GM23338 (cell line): ENCODE measurements at regions not wholly inside any gene's neighbourhood (a gene's known extent, or its start where the extent isn't known, plus 50 kb on each side); places are given as distances from the start of the nearest gene placed in this dataset.
A peak's percentile ranks its signal among the peaks of the same experiment; 100 is the strongest.

ENCODE experiments used
- ATAC-seq: fragments of 200-7000 bp; cut with Tn5 transposase; 3 replicates; pipeline ENCODE4 v1.9.1; 2020
- DNase-seq: peaks from one replicate; pipeline ENCODE4 v3.0.0-alpha.2; 2015; ENCODE audit warnings: low spot score
- H2AFZ ChIP-seq: fragments of 200-600 bp; sonication (generic); 2 replicates; pipeline ENCODE4 v1.8.0; 2016; ENCODE audit warnings: antibody characterized with exemption, mild to moderate bottlenecking, moderate library complexity
- H3F3A ChIP-seq: fragments of 200-600 bp; sonication (generic); replicated peaks from 2 replicates; pipeline ENCODE4 v1.8.0; 2017; ENCODE audit warnings: antibody characterized with exemption, mixed run types, low read depth
- H3K27ac ChIP-seq: fragments of 200-600 bp; sonication (generic); 2 replicates; pipeline ENCODE4 v1.6.1; 2016; ENCODE audit warnings: low read depth
- H3K27me3 ChIP-seq: fragments of 200-600 bp; sonication (generic); 2 replicates; pipeline ENCODE4 v1.8.0; 2016; ENCODE audit warnings: mild to moderate bottlenecking, mixed run types, moderate library complexity; ENCODE audit not compliant: insufficient read depth
- H3K36me3 ChIP-seq: fragments of 200-600 bp; sonication (generic); 2 replicates; pipeline ENCODE4 v1.8.0; 2016; ENCODE audit warnings: mild to moderate bottlenecking; ENCODE audit not compliant: insufficient read depth
- H3K4me1 ChIP-seq: fragments of 200-600 bp; sonication (generic); 2 replicates; pipeline ENCODE4 v1.8.0; 2016; ENCODE audit warnings: mild to moderate bottlenecking, moderate library complexity; ENCODE audit not compliant: insufficient read depth
- H3K4me2 ChIP-seq: fragments of 200-600 bp; sonication (generic); 2 replicates; pipeline ENCODE4 v1.7.1; 2017; ENCODE audit warnings: mixed run types
- H3K4me3 ChIP-seq: fragments of 200-600 bp; sonication (generic); 2 replicates; pipeline ENCODE4 v1.6.1; 2016; ENCODE audit warnings: mixed run types
- H3K79me2 ChIP-seq: fragments of 200-600 bp; sonication (generic); replicated peaks from 2 replicates; pipeline ENCODE4 v1.8.0; 2017; ENCODE audit warnings: mild to moderate bottlenecking; ENCODE audit not compliant: insufficient read depth
- H3K9me2 ChIP-seq: fragments of 200-600 bp; sonication (generic); 2 replicates; pipeline ENCODE4 v1.8.0; 2017; ENCODE audit not compliant: insufficient read depth
- H4K20me1 ChIP-seq: fragments of 200-600 bp; sonication (generic); replicated peaks from 2 replicates; pipeline ENCODE4 v1.8.0; 2017; ENCODE audit warnings: mild to moderate bottlenecking; ENCODE audit not compliant: insufficient read depth
- H3K27ac Mint-ChIP-seq: 2 replicates; pipeline ENCODE4 v1.8.0; 2020; ENCODE audit warnings: inconsistent platforms, mild to moderate bottlenecking, moderate library complexity, mixed read lengths
- H3K27me3 Mint-ChIP-seq: 3 replicates; pipeline ENCODE4 v1.8.0; 2022; ENCODE audit warnings: low read depth, mild to moderate bottlenecking, moderate library complexity, mixed read lengths, inconsistent platforms; ENCODE audit not compliant: insufficient read depth, poor library complexity
- H3K36me3 Mint-ChIP-seq: 3 replicates; pipeline ENCODE4 v1.8.0; 2021; ENCODE audit warnings: low read depth, mild to moderate bottlenecking, inconsistent platforms, moderate library complexity, mixed read lengths
- H3K4me1 Mint-ChIP-seq: 3 replicates; pipeline ENCODE4 v1.8.0; 2020; ENCODE audit warnings: mild to moderate bottlenecking, inconsistent platforms, mixed read lengths
- H3K4me3 Mint-ChIP-seq: 3 replicates; pipeline ENCODE4 v1.8.0; 2021; ENCODE audit warnings: moderate library complexity, mild to moderate bottlenecking, inconsistent platforms, mixed read lengths
- H3K9me3 Mint-ChIP-seq: 3 replicates; pipeline ENCODE4 v1.8.0; 2020; ENCODE audit warnings: moderate library complexity, mild to moderate bottlenecking, inconsistent platforms, mixed read lengths
- CREB1 ChIP-seq: fragments of 250-450 bp; sonication (Bioruptor Pico); IDR thresholded peaks from 2 replicates; pipeline ENCODE4 v1.5.0; 2020; ENCODE audit warnings: low read depth, mild to moderate bottlenecking, moderate library complexity
- JUNB ChIP-seq: IDR thresholded peaks from one replicate; pipeline ENCODE4 v1.6.1; 2016; ENCODE audit warnings: antibody characterized with exemption; ENCODE audit not compliant: unreplicated experiment
- NANOG ChIP-seq: IDR thresholded peaks from 2 replicates; pipeline ENCODE4 v1.6.1; 2016; ENCODE audit warnings: antibody characterized with exemption, borderline replicate concordance
- POLR2AphosphoS5 ChIP-seq: IDR thresholded peaks from 2 replicates; pipeline ENCODE4 v1.6.1; 2016; ENCODE audit warnings: antibody characterized with exemption, low read depth
- STAT1 ChIP-seq: IDR thresholded peaks from one replicate; pipeline ENCODE4 v1.6.1; 2016; ENCODE audit warnings: antibody characterized with exemption; ENCODE audit not compliant: unreplicated experiment
- ZNF114 ChIP-seq: fragments of 250-450 bp; sonication (Bioruptor Pico); IDR thresholded peaks from 2 replicates; pipeline ENCODE4 v1.5.0; 2020; ENCODE audit warnings: mild to moderate bottlenecking, moderate library complexity
- ZNF331 ChIP-seq: fragments of 250-450 bp; sonication (Bioruptor Pico); IDR thresholded peaks from 2 replicates; pipeline ENCODE4 v1.5.0; 2020; ENCODE audit warnings: low read depth, mild to moderate bottlenecking, moderate library complexity
- TF ChIP-seq, protein P1 (sequence below): IDR thresholded peaks from 2 replicates; pipeline ENCODE4 v1.6.1; 2016; ENCODE audit warnings: antibody characterized with exemption
- TF ChIP-seq, protein P2 (sequence below), 2 experiments: fragments of 200-600 bp in 1 of 2; sonication (generic) in 1 of 2; conservative IDR thresholded peaks; 2 replicates each; pipeline versions ENCODE4 v1.5.1 to v1.6.1; 2016 to 2017; ENCODE audit warnings: antibody characterized with exemption in 2 of 2, low read depth in 2 of 2, mild to moderate bottlenecking in 2 of 2, moderate library complexity in 1 of 2
- TF ChIP-seq, protein P3 (sequence below): fragments of 250-450 bp; sonication (Bioruptor Pico); IDR thresholded peaks from 2 replicates; pipeline ENCODE4 v1.5.0; 2020; ENCODE audit warnings: mild to moderate bottlenecking, moderate library complexity

DNA sequence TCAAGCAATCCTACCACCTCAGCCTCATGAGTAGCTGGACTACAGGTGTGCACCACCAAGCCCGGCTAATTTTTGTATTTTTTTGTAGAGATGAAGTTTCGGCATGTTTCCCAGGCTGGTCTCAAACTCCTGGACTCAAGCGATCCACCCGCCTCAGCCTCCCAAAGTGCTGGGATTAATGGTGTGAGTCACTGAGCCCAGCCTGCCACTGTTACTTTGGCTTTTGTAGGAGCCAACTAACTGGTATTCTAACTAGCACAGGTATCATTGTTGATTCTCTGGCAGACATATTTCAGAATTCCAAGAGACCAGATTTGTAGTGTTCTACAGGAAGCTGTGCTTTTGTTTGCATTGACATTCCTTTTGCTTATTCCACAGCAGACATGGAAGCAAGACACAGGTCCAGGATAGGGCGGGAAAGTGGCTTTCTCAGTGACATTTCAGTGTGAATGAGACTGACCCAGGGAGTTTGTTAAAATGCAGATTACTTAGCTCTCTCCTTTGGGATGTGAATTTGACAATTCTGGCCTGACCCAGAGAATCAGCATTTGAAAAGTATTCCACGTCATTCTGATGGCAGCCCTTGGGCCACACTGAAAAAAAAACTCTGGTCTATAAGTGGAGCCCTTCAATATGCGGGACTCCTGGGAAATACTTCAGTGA, 52.2 kb upstream of the PAX6 start:
- Histone ChIP-seq H3K9me2 (peaks cover 10% of the 10 kb centered on the region), H3K4me3 (no peak overlapping the region), H3K27me3 (no peaks in the 10 kb centered on the region), H2AFZ (peak overlapping the region; percentile 19; the same call in 1 of the 2 replicates), H3K4me2 (peak overlapping the region; percentile 44), H4K20me1 (no peaks in the 10 kb centered on the region), H3K4me1 (peaks cover 21% of the 10 kb centered on the region), H3K27ac (peak overlapping the region; percentile 75), H3K36me3 (no peaks in the 10 kb centered on the region), H3F3A (no peaks in the 10 kb centered on the region), H3K79me2 (no peaks in the 10 kb centered on the region)
- peak overlapping the region; percentile 66 for H3K27ac Mint-ChIP-seq
- peak; percentile 60 for DNase-seq
- TF ChIP-seq NANOG (0 out of 2 replicates have a peak, but pooled peaks have one; percentile 28), CREB1 (peak; percentile 80), ZNF331 (CRISPR knock-in tag) (no peak), POLR2AphosphoS5 (no peak), STAT1 (no peak), JUNB (no peak), ZNF114 (CRISPR knock-in tag) (no peak)
- TF ChIP-seq, protein P1, sequence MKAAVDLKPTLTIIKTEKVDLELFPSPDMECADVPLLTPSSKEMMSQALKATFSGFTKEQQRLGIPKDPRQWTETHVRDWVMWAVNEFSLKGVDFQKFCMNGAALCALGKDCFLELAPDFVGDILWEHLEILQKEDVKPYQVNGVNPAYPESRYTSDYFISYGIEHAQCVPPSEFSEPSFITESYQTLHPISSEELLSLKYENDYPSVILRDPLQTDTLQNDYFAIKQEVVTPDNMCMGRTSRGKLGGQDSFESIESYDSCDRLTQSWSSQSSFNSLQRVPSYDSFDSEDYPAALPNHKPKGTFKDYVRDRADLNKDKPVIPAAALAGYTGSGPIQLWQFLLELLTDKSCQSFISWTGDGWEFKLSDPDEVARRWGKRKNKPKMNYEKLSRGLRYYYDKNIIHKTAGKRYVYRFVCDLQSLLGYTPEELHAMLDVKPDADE: no peak
- TF ChIP-seq, protein P2, sequence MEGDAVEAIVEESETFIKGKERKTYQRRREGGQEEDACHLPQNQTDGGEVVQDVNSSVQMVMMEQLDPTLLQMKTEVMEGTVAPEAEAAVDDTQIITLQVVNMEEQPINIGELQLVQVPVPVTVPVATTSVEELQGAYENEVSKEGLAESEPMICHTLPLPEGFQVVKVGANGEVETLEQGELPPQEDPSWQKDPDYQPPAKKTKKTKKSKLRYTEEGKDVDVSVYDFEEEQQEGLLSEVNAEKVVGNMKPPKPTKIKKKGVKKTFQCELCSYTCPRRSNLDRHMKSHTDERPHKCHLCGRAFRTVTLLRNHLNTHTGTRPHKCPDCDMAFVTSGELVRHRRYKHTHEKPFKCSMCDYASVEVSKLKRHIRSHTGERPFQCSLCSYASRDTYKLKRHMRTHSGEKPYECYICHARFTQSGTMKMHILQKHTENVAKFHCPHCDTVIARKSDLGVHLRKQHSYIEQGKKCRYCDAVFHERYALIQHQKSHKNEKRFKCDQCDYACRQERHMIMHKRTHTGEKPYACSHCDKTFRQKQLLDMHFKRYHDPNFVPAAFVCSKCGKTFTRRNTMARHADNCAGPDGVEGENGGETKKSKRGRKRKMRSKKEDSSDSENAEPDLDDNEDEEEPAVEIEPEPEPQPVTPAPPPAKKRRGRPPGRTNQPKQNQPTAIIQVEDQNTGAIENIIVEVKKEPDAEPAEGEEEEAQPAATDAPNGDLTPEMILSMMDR (conservative IDR thresholded peaks at IDR 0.05; ENCODE audit: low read depth in 2 of 2): no peak
- H3K9me3 Mint-ChIP-seq: peaks cover 19% of the 10 kb centered on the region
- peak; percentile 91 for ATAC-seq
- no peak overlapping the region for H3K4me3 Mint-ChIP-seq
- H3K4me1 Mint-ChIP-seq: peaks cover 31% of the 10 kb centered on the region
- H3K36me3 Mint-ChIP-seq: peaks cover 16% of the 10 kb centered on the region
- peaks cover 18% of the 10 kb centered on the region for H3K27me3 Mint-ChIP-seq

DNA sequence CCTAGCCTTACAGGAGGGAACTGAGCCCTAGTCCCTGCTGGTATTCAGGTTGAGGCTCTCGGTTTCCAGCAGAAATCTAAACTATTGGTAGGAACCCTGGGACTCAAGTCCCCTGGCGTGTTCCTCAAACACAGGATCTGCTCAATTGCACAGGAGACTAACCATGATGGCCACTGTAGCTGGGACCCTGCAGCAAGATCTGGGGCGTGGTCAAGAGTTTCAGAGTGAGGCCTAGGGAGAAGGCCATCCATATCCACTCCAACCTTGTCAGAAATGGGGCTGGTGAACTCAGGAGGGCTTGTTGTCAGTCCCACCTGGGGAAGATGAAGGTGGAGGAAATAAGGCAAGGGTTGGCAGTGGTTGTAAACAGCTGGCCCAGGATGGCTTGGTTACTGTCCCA, 49.9 kb upstream of the PAX6 start:
- Mint-ChIP-seq H3K9me3 (peaks cover 19% of the 10 kb centered on the region), H3K27ac (no peak overlapping the region), H3K4me1 (peaks cover 31% of the 10 kb centered on the region), H3K27me3 (peaks cover 18% of the 10 kb centered on the region), H3K4me3 (no peak overlapping the region), H3K36me3 (peaks cover 16% of the 10 kb centered on the region)
- Histone ChIP-seq H2AFZ (no peak overlapping the region), H3K4me3 (no peak overlapping the region), H3K36me3 (no peaks in the 10 kb centered on the region), H3K79me2 (no peaks in the 10 kb centered on the region), H3K27me3 (no peaks in the 10 kb centered on the region), H3K4me2 (no peak overlapping the region), H3K4me1 (peaks cover 21% of the 10 kb centered on the region), H3K27ac (no peak overlapping the region), H3K9me2 (peaks cover 7% of the 10 kb centered on the region), H3F3A (no peaks in the 10 kb centered on the region), H4K20me1 (no peaks in the 10 kb centered on the region)
- no peak for DNase-seq
- ATAC-seq: no peak
- TF ChIP-seq, protein P3, sequence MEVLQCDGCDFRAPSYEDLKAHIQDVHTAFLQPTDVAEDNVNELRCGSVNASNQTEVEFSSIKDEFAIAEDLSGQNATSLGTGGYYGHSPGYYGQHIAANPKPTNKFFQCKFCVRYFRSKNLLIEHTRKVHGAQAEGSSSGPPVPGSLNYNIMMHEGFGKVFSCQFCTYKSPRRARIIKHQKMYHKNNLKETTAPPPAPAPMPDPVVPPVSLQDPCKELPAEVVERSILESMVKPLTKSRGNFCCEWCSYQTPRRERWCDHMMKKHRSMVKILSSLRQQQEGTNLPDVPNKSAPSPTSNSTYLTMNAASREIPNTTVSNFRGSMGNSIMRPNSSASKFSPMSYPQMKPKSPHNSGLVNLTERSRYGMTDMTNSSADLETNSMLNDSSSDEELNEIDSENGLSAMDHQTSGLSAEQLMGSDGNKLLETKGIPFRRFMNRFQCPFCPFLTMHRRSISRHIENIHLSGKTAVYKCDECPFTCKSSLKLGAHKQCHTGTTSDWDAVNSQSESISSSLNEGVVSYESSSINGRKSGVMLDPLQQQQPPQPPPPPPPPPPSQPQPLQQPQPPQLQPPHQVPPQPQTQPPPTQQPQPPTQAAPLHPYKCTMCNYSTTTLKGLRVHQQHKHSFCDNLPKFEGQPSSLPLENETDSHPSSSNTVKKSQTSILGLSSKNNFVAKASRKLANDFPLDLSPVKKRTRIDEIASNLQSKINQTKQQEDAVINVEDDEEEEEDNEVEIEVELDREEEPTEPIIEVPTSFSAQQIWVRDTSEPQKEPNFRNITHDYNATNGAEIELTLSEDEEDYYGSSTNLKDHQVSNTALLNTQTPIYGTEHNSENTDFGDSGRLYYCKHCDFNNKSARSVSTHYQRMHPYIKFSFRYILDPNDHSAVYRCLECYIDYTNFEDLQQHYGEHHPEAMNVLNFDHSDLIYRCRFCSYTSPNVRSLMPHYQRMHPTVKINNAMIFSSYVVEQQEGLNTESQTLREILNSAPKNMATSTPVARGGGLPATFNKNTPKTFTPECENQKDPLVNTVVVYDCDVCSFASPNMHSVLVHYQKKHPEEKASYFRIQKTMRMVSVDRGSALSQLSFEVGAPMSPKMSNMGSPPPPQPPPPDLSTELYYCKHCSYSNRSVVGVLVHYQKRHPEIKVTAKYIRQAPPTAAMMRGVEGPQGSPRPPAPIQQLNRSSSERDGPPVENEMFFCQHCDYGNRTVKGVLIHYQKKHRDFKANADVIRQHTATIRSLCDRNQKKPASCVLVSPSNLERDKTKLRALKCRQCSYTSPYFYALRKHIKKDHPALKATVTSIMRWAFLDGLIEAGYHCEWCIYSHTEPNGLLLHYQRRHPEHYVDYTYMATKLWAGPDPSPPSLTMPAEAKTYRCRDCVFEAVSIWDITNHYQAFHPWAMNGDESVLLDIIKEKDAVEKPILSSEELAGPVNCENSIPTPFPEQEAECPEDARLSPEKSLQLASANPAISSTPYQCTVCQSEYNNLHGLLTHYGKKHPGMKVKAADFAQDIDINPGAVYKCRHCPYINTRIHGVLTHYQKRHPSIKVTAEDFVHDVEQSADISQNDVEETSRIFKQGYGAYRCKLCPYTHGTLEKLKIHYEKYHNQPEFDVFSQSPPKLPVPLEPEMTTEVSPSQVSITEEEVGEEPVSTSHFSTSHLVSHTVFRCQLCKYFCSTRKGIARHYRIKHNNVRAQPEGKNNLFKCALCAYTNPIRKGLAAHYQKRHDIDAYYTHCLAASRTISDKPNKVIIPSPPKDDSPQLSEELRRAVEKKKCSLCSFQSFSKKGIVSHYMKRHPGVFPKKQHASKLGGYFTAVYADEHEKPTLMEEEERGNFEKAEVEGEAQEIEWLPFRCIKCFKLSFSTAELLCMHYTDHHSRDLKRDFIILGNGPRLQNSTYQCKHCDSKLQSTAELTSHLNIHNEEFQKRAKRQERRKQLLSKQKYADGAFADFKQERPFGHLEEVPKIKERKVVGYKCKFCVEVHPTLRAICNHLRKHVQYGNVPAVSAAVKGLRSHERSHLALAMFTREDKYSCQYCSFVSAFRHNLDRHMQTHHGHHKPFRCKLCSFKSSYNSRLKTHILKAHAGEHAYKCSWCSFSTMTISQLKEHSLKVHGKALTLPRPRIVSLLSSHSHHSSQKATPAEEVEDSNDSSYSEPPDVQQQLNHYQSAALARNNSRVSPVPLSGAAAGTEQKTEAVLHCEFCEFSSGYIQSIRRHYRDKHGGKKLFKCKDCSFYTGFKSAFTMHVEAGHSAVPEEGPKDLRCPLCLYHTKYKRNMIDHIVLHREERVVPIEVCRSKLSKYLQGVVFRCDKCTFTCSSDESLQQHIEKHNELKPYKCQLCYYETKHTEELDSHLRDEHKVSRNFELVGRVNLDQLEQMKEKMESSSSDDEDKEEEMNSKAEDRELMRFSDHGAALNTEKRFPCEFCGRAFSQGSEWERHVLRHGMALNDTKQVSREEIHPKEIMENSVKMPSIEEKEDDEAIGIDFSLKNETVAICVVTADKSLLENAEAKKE (CRISPR knock-in tag): no peak
